ENCODE measurements at regions not wholly inside any gene's neighbourhood (a gene's known extent, or its start where the extent isn't known, plus 50 kb on each side); places are given as distances from the start of the nearest gene placed in this dataset.
"Not testable (repeated sequence)": the region's sequence is repeated elsewhere in the genome, so short reads cannot be mapped to it uniquely, and the experiment has no call there.

- POLR2A ChIA-PET, CTCF ChIA-PET: not testable (repeated sequence)
Observed at GRCh38 chr18:40281356-40281755, 1673.7 kb upstream of the PIK3C3 start.

- ChIA-PET CTCF (no interaction called here), POLR2A (no interaction called here)
Observed at GRCh38 chr18:40274618-40275196, 1680.3 kb upstream of the PIK3C3 start.

DNA sequence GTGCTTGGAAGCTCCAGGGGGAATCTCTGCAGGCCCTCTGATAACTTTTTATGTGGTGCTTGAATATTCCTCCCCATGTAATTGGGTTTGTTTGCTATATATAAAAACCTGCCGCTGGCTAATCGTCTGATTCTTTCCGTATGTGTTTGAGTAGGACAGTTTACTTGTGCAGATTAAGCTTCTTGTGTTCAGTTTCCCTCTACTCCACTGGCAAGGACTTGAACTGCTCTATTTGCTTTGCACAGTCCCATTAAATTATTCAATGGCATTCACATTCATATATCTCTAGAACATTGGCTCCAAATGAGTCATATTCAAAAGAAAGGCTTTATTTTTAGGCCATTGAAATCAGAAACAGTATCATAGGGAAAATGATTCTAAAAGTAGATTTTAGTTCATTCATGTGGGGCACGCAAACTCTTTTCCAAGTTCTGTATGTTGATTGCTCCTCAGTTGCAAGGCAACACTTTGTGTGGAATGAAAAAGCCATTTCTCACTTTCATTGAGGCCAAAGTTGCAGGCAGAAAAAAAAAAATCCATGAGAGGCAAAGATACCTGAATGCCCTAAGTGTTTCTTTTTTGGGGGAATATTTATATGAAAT, 1682.3 kb upstream of the PIK3C3 start:
- POLR2A ChIA-PET = no interaction called here
- CTCF ChIA-PET = no interaction called here

DNA sequence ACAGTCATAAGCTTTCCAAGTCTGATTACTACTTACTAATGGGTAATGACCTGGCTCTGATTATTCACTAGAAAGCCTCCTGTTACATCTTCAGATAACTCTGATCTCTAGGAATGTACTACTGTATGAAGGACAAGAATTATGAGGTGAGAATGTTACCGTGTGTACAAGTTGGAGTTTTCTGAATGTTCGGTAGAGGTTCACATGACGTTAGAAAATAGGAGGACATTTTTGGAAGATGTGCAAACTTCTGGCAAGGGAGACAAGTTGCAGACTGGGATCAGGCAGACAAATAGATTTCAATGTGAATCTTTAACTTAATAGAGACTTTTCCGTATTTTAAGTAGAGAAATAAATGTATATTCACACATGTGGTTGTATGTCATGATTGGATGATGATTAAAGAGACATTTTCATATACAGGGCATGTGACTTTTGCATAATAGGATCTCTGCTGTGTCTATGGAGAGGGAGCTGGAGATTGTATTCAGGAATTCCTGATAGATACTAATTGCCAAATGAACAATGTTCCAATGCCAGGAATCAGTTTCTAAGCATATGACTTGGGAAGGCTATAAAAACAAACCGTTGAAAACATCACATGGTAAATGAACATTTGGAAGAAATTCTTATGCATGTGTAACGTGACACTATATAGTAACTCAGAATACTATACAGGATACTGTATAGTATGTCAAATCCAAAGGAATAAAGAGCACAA, 1695.8 kb upstream of the PIK3C3 start:
- ChIA-PET CTCF (no interaction called here), POLR2A (no interaction called here)

- ChIA-PET CTCF (no interaction called here), POLR2A (no interaction called here)
Observed at GRCh38 chr18:40258311-40258710, 1696.7 kb upstream of the PIK3C3 start.

- ChIA-PET POLR2A (no interaction called here), CTCF (no interaction called here)
Observed at GRCh38 chr18:40250236-40250635, 1704.8 kb upstream of the PIK3C3 start.

DNA sequence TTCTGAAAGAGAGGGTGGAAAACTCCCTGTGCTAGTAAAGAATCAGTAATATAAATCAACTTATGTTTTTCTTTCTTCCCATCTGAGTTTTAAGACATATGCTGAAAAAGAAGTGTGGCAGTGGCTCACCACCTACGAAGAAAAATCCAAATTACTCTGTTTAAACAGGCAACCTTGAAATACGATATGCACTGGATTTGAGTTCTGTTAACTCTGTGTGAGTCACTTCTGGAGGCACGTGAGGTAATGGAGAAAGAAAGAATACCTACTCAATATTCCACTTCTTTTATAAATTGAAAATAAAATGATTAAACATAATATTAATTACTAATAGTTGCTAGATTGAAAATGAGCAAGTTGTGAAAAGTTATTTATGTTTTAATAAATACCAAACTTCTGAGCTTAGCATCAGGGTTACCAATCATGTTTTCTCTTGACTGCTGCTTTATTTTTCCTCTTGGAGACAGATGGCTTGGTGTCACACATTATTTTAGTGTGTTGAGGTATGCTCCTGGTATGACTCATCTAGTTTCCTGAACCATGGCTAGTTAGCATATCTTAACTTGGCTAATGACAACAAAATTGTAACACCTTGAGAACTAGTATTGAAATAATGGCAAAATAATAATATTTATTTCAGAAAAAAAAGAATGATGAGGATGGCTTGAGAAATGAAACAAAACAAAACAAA, 1705.5 kb upstream of the PIK3C3 start:
- CTCF ChIA-PET = no interaction called here
- POLR2A ChIA-PET = no interaction called here

GRCh38 chr18:40245612-40246011, 1709.4 kb upstream of the PIK3C3 start:
- CTCF ChIA-PET, POLR2A ChIA-PET: not testable (repeated sequence)

DNA sequence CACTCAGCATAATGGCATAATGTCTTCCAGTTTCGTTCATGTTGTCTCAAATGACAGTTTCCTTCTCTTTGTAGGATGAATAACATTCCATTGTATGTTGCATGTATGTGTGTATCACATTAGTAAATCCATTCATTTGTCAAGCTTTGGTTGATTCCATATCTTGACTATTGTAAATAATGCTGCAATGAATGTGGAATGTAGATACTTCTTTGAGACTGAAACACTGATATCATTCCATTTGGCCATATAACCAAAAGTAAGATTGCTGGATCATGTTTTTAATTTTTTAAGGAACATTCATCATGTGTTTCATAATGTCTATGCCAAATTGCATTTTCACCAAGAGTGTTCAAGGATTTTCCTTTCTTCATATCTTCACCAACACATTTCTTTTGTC, 1711.4 kb upstream of the PIK3C3 start:
- CTCF ChIA-PET = no interaction called here
- POLR2A ChIA-PET = no interaction called here

DNA sequence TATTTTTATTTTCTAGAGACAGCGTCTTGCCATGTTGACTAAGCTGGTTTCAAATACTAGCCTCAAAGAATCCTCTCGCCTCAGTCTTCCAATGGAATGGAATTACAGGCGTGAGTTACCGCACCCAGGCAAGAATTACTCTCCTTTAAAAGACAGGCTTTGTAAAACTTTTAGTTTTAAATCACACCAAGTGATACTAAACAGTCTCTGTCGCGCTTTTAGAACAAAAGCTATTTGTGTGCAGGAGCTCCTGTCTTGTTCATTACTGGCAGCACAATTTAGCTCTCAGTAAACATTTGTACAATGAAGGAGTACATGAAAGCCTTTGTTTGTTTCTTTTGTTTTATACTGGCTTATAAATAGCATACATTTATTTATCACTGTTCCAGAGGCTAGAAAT, 1719.2 kb upstream of the PIK3C3 start:
- CTCF ChIA-PET = no interaction called here
- POLR2A ChIA-PET = no interaction called here

DNA sequence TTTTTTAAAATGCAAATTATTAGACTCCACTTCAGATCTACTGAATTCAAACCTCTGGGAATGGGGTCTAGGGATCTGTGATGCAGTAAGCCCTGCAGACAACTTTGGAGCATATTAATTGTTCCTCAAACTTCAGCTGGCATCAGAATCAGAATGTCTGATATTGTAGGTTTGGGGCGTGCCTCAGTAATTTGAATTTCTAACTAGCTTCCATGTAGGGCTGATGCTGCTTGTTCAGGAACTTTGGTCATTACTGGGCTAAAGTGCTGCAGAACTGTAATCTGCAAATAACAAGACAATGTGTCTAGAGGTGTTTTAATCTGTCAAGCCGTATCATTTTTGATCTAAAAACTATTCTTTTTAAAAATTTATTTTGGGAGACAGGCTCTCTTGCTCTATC, 1719.7 kb upstream of the PIK3C3 start:
- ChIA-PET CTCF (no interaction called here), POLR2A (no interaction called here)

GRCh38 chr18:40233931-40234616, 1721.0 kb upstream of the PIK3C3 start:
- ChIA-PET CTCF (no interaction called here), POLR2A (no interaction called here)

DNA sequence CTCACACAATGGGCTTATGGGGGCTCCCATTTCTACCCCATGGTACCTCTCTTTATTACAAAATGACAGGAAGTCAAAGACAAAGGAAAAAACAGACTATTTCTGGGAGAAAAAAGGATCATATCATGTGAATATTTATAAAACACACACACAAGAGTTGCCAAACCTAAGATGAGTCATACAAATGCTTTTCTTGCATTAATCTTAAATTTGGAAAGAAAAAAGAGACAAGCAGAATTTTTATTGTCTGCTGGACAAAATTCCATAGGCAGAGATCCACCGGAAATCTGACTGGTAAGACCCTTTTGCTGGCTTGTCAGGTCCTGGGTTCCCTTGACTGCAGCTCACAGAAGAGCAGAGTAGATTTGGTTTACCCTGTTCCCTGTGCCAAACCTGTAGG, 1732.3 kb upstream of the PIK3C3 start:
- ChIA-PET POLR2A (no interaction called here), CTCF (no interaction called here)

GRCh38 chr18:40216856-40217255, 1738.2 kb upstream of the PIK3C3 start:
- ChIA-PET CTCF (no interaction called here), POLR2A (no interaction called here)

DNA sequence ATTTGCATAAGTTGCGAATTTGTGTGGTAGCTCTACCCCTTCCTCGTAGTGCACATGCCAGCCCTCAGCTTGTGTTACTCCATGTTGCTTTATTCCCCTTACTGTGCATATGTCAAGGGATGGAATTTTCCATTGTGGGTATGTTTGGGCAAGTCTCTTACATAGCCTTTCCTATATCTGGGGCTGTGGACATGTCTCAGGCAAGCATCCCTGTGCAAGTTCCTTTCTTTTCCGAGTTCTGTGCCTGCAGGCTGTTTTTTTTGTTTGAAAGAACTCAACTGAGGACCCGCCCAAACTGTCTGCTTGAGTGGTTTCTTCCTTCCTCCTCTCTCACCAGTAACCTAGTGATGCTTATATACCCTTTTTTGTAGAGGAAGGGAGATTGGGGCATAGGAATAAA, 1739.1 kb upstream of the PIK3C3 start:
- ChIA-PET POLR2A (no interaction called here), CTCF (no interaction called here)

GRCh38 chr18:40210696-40211095, 1744.3 kb upstream of the PIK3C3 start:
- CTCF ChIA-PET = no interaction called here

GRCh38 chr18:40208958-40209357, 1746.1 kb upstream of the PIK3C3 start:
- ChIA-PET POLR2A (no interaction called here), CTCF (no interaction called here)

More at GRCh38 chr18:40210696-40211095, 1744.3 kb upstream of the PIK3C3 start:
- POLR2A ChIA-PET = no interaction called here

DNA sequence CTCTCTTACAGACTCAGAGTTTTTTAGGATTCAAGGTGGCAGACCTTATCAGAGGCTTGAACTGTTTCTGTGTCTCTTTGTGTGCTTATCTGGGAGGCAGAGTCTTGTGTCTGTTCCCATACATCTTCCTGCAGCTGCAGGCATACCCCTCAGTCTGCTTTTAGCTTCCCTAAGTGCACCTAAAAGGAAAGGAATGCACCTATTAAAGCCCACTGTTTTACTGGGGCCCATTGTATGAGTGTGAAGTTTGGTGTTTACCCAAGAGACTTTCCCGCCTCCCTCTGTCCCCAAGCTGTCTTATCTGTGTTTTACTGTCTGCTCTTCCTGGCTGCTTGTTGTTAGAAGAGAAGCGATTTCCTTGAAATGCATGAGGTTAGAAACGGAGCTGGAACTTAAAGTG, 1757.3 kb upstream of the PIK3C3 start:
- POLR2A ChIA-PET = no interaction called here
- CTCF ChIA-PET = no interaction called here

GRCh38 chr18:40186677-40187076, 1768.4 kb upstream of the PIK3C3 start:
- ChIA-PET POLR2A (no interaction called here), CTCF (no interaction called here)

- POLR2A ChIA-PET = no interaction called here
- CTCF ChIA-PET = no interaction called here
Observed at GRCh38 chr18:40179729-40180461, 1775.1 kb upstream of the PIK3C3 start.

Data from activated CD8-positive, alpha-beta memory T cell treated with anti-CD3 and anti-CD28 coated beads for 36 hours (primary cell).